ENCODE measurements at regions not wholly inside any gene's neighbourhood (a gene's known extent, or its start where the extent isn't known, plus 50 kb on each side); places are given as distances from the start of the nearest gene placed in this dataset.

GRCh38 chr10:113469796-113470195 lies 83.1 kb upstream of the HABP2 start (continued):
- TF ChIP-seq JUNB (IDR thresholded peaks at IDR 0.05; ENCODE audit: unreplicated experiment) = no peak

DNA sequence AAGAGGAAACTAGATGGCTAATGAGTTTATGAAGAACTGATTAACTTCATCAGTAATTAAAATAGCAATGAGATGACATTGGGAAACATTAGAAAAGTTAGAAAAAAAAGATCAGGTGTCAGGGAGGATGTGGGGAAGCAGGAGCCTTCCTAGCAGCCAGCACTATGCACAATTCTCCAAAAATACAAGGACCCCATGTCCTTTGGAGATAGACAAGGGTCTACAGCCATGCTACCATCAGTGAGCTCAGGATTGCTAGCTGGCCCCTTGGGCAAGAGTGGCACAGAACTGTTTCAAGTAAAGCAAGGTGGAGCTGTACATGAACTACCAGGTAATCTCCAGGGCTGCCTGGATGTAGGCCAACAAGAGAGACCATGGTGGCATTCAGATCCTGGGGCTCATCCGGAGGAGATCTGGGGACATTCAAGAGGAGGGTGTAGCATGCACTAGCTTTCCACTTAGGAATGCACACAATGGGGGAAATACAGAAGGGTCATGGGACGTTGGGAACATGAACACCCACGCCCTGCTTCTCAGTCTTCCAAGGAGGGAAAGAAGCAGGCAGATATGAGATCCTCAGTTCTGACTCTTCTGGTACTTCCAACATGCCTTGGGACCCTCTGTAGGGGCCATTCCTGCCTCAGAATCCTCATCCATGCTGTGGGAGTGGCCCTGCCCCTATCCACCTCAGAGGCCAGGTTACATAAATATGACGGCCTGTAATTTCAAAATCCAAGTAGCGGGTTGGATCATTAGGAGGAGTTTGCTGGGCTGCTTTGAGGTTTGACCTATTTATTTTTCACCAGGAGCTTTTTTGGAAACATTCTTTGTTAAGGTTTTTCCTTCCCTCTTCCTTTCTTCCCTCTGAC lies 82.2 kb upstream of the HABP2 start:
- Histone ChIP-seq H3K4me1 (ENCODE audit: insufficient read depth) (no peaks in the 10 kb centered on the region), H4K20me1 (replicated peaks; ENCODE audit: insufficient read depth) (no peaks in the 10 kb centered on the region), H2AFZ (no peak overlapping the region), H3F3A (replicated peaks; ENCODE audit: low read depth) (no peaks in the 10 kb centered on the region), H3K79me2 (replicated peaks; ENCODE audit: insufficient read depth) (no peaks in the 10 kb centered on the region), H3K9me2 (ENCODE audit: insufficient read depth) (0 out of 2 replicates have a peak, but pooled peaks cover 4% of the 10 kb centered on the region), H3K27ac (ENCODE audit: low read depth) (no peak overlapping the region), H3K27me3 (ENCODE audit: insufficient read depth) (no peaks in the 10 kb centered on the region), H3K4me3 (no peak overlapping the region), H3K4me2 (no peak overlapping the region), H3K36me3 (ENCODE audit: insufficient read depth) (no peaks in the 10 kb centered on the region)
- ATAC-seq (no peak), DNase-seq (ENCODE audit: low spot score) (no peak)
- Mint-ChIP-seq H3K9me3 (no peaks in the 10 kb centered on the region; the same call in 2 of the 3 replicates), H3K4me1 (no peaks in the 10 kb centered on the region), H3K27me3 (ENCODE audit: insufficient read depth, low read depth, poor library complexity) (no peaks in the 10 kb centered on the region), H3K4me3 (no peak overlapping the region), H3K27ac (no peak overlapping the region), H3K36me3 (ENCODE audit: low read depth) (no peaks in the 10 kb centered on the region; the same call in 2 of the 3 replicates)
- TF ChIP-seq ZNF462 (CRISPR knock-in tag; IDR thresholded peaks at IDR 0.05) (no peak), CTCF (conservative IDR thresholded peaks at IDR 0.05; ENCODE audit: low read depth in 2 of 2) (no peak), ZNF114 (CRISPR knock-in tag; IDR thresholded peaks at IDR 0.05) (no peak), EZH2phosphoT487 (IDR thresholded peaks at IDR 0.05; ENCODE audit: unreplicated experiment) (no peak), ZNF331 (CRISPR knock-in tag; IDR thresholded peaks at IDR 0.05; ENCODE audit: low read depth) (no peak), ETS1 (IDR thresholded peaks at IDR 0.05) (no peak), JUNB (IDR thresholded peaks at IDR 0.05; ENCODE audit: unreplicated experiment) (no peak), POLR2AphosphoS5 (IDR thresholded peaks at IDR 0.05; ENCODE audit: low read depth) (no peak), NANOG (IDR thresholded peaks at IDR 0.05; ENCODE audit: borderline replicate concordance) (no peak), EZH2 (IDR thresholded peaks at IDR 0.05; ENCODE audit: low read depth, unreplicated experiment) (no peak), STAT1 (IDR thresholded peaks at IDR 0.05; ENCODE audit: unreplicated experiment) (no peak), REST (IDR thresholded peaks at IDR 0.05; ENCODE audit: unreplicated experiment) (no peak)
